Naive thymus-derived CD4-positive, alpha-beta T cell (primary cell): ENCODE measurements at regions not wholly inside any gene's neighbourhood (a gene's known extent, or its start where the extent isn't known, plus 50 kb on each side); places are given as distances from the start of the nearest gene placed in this dataset.
"Not testable (repeated sequence)": the region's sequence is repeated elsewhere in the genome, so short reads cannot be mapped to it uniquely, and the experiment has no call there.

ENCODE experiments used
- ATAC-seq: fragments of 150-1000 bp; cut with Tn5 transposase; 2 replicates; pipeline ENCODE4 v1.10.0; 2021; ENCODE audit warnings: mild to moderate bottlenecking, moderate library complexity
- CTCF ChIA-PET: fragments of 350-600 bp; sonication (Branson Sonifier 250); formaldehyde crosslinking; loops from one replicate; lab custom pipeline; 2021; ENCODE audit warnings: antibody characterized with exemption; lab: Charles Lee
- POLR2A ChIA-PET: fragments of 350-600 bp; sonication (Branson Sonifier 250); formaldehyde crosslinking; loops from one replicate; lab custom pipeline; 2021; ENCODE audit warnings: antibody characterized with exemption, inconsistent platforms; lab: Charles Lee
- DNase-seq, 9 donors: peaks; one replicate each; pipeline versions ENCODE4 v3.0.0 to v3.0.0-alpha.2; 2020 to 2022; ENCODE audit warnings: mixed read lengths in 1 of 9
- H3K27ac ChIP-seq: one replicate; pipeline ENCODE4 v1.7.0; 2013; ENCODE audit warnings: mild to moderate bottlenecking, low read depth, low read length, moderate library complexity
- H3K27me3 ChIP-seq, 2 donors: one replicate each; pipeline ENCODE4 v1.7.0; 2013; ENCODE audit warnings: low read length in 2 of 2, mild to moderate bottlenecking in 2 of 2, moderate library complexity in 2 of 2; ENCODE audit not compliant: control insufficient read depth in 2 of 2, insufficient read depth in 2 of 2
- H3K36me3 ChIP-seq, 3 experiments: 1 replicate in 2 of 3; 2 replicates in 1 of 3; pipeline ENCODE4 v1.7.0; 2013; ENCODE audit warnings: low read length in 3 of 3, mild to moderate bottlenecking in 3 of 3, moderate library complexity in 1 of 3; ENCODE audit not compliant: insufficient read depth in 3 of 3, control insufficient read depth in 2 of 3
- H3K4me1 ChIP-seq, 2 donors: one replicate each; pipeline ENCODE4 v1.7.0; 2013; ENCODE audit warnings: low read length in 2 of 2, mild to moderate bottlenecking in 2 of 2, moderate library complexity in 1 of 2; ENCODE audit not compliant: control insufficient read depth in 2 of 2, insufficient read depth in 2 of 2
- H3K4me3 ChIP-seq: 2 replicates; pipeline ENCODE4 v1.7.0; 2013; ENCODE audit warnings: mild to moderate bottlenecking, low read length
- H3K9me3 ChIP-seq, 3 experiments: 1 replicate in 2 of 3; 2 replicates in 1 of 3; pipeline ENCODE4 v1.7.0; 2013; ENCODE audit warnings: low read length in 3 of 3; ENCODE audit not compliant: control insufficient read depth in 2 of 3
- H3K27ac Mint-ChIP-seq, 9 donors: one replicate each; pipeline ENCODE4 v1.8.0; 2020 to 2022; ENCODE audit warnings: mixed read lengths in 9 of 9, mild to moderate bottlenecking in 8 of 9, moderate library complexity in 5 of 9, inconsistent platforms in 2 of 9
- H3K27me3 Mint-ChIP-seq, 5 donors: one replicate each; pipeline ENCODE4 v1.8.0; 2021 to 2022; ENCODE audit warnings: mixed read lengths in 5 of 5, mild to moderate bottlenecking in 1 of 5
- H3K36me3 Mint-ChIP-seq, 5 donors: one replicate each; pipeline ENCODE4 v1.8.0; 2020 to 2022; ENCODE audit warnings: mixed read lengths in 5 of 5, mild to moderate bottlenecking in 3 of 5, inconsistent platforms in 1 of 5
- H3K4me1 Mint-ChIP-seq, 7 donors: one replicate each; pipeline ENCODE4 v1.8.0; 2020 to 2022; ENCODE audit warnings: mixed read lengths in 7 of 7, mild to moderate bottlenecking in 3 of 7, inconsistent platforms in 1 of 7
- H3K4me3 Mint-ChIP-seq, 10 donors: one replicate each; pipeline ENCODE4 v1.8.0; 2020 to 2022; ENCODE audit warnings: mild to moderate bottlenecking in 10 of 10, mixed read lengths in 10 of 10, moderate library complexity in 6 of 10, inconsistent platforms in 2 of 10
- H3K9me3 Mint-ChIP-seq, 11 donors: one replicate each; pipeline ENCODE4 v1.8.0; 2020 to 2022; ENCODE audit warnings: mixed read lengths in 11 of 11, mild to moderate bottlenecking in 4 of 11, inconsistent platforms in 1 of 11, moderate library complexity in 1 of 11
- intact Hi-C, 2 donors: fragments of 100-400 bp; cut with micrococcal nuclease; formaldehyde crosslinking; loops; one replicate each; pipeline ENCODE4 v1.15.1; 2023

GRCh38 chr11:109061394-109061793 lies 360.6 kb upstream of the C11orf87 start:
- intact Hi-C loops: no loop called here
- ATAC-seq (no peak), DNase-seq (no peak)
- Mint-ChIP-seq H3K27me3 (peaks cover 2 to 33% (median 9%) of the 10 kb centered on the region in 5 donors), H3K36me3 (peaks cover 0 to 6% (median 0%) of the 10 kb centered on the region in 5 donors), H3K4me1 (peaks cover 3 to 16% (median 13%) of the 10 kb centered on the region in 7 donors), H3K4me3 (no peak overlapping the region), H3K9me3 (peaks cover 0 to 3% (median 0%) of the 10 kb centered on the region in 11 donors), H3K27ac (no peak overlapping the region)
- Histone ChIP-seq H3K27ac (no peak overlapping the region), H3K4me1 (no peaks in the 10 kb centered on the region), H3K27me3 (no peaks in the 10 kb centered on the region), H3K36me3 (no peaks in the 10 kb centered on the region), H3K4me3 (no peak overlapping the region), H3K9me3 (no peaks in the 10 kb centered on the region)
- CTCF ChIA-PET: no interaction called here
- POLR2A ChIA-PET: no interaction called here

- Histone ChIP-seq H3K27me3 (no peaks in the 10 kb centered on the region), H3K9me3 (no peaks in the 10 kb centered on the region), H3K36me3 (no peaks in the 10 kb centered on the region), H3K4me1 (no peaks in the 10 kb centered on the region), H3K4me3 (no peak overlapping the region), H3K27ac (no peak overlapping the region)
- POLR2A ChIA-PET: no interaction called here
- DNase-seq (no peak), ATAC-seq (no peak)
- Mint-ChIP-seq H3K9me3 (peaks cover 0 to 3% (median 0%) of the 10 kb centered on the region in 11 donors), H3K36me3 (peaks cover 0 to 6% (median 0%) of the 10 kb centered on the region in 5 donors), H3K27me3 (peaks cover 2 to 33% (median 9%) of the 10 kb centered on the region in 5 donors), H3K27ac (no peak overlapping the region), H3K4me1 (peaks cover 3 to 16% (median 13%) of the 10 kb centered on the region in 7 donors), H3K4me3 (no peak overlapping the region)
- CTCF ChIA-PET: no interaction called here
- intact Hi-C loops: no loop called here
Observed at GRCh38 chr11:109062445-109062844, 359.5 kb upstream of the C11orf87 start.

- ChIA-PET POLR2A (no interaction called here), CTCF (no interaction called here)
- DNase-seq: no peak
- intact Hi-C loops: no loop called here
- H3K27me3 ChIP-seq: no peaks in the 10 kb centered on the region
- H3K27ac ChIP-seq: no peak overlapping the region
- H3K36me3 Mint-ChIP-seq: peaks cover 0 to 6% (median 0%) of the 10 kb centered on the region in 5 donors
- H3K36me3 ChIP-seq: no peaks in the 10 kb centered on the region
- no peak overlapping the region for H3K4me3 ChIP-seq
- H3K27me3 Mint-ChIP-seq: peaks cover 2 to 33% (median 9%) of the 10 kb centered on the region in 5 donors
- H3K9me3 Mint-ChIP-seq: peaks cover 0 to 3% (median 0%) of the 10 kb centered on the region in 11 donors
- H3K27ac Mint-ChIP-seq: peak overlapping the region in 1 of 9 donors; percentile 38
- H3K9me3 ChIP-seq: no peaks in the 10 kb centered on the region
- H3K4me1 Mint-ChIP-seq: peaks cover 3 to 16% (median 13%) of the 10 kb centered on the region in 7 donors
- ATAC-seq: no peak
- no peak overlapping the region for H3K4me3 Mint-ChIP-seq
- H3K4me1 ChIP-seq: no peaks in the 10 kb centered on the region
Observed at GRCh38 chr11:109062871-109063270, 359.1 kb upstream of the C11orf87 start.

- H3K36me3 ChIP-seq, H3K9me3 Mint-ChIP-seq, H3K4me3 Mint-ChIP-seq, POLR2A ChIA-PET, H3K9me3 ChIP-seq, H3K4me1 ChIP-seq, CTCF ChIA-PET, H3K4me3 ChIP-seq, H3K27ac ChIP-seq, H3K36me3 Mint-ChIP-seq, H3K27ac Mint-ChIP-seq, intact Hi-C loops, H3K27me3 ChIP-seq, ATAC-seq: not testable (repeated sequence)
- Mint-ChIP-seq H3K27me3 (peaks cover 0 to 29% (median 8%) of the 10 kb centered on the region in 5 donors), H3K4me1 (peaks cover 3 to 16% (median 13%) of the 10 kb centered on the region in 7 donors)
- peak in 2 of 9 donors; percentile 18 to 24 for DNase-seq
Observed at GRCh38 chr11:109064618-109065311, 357.2 kb upstream of the C11orf87 start.

GRCh38 chr11:109071262-109071661 lies 350.7 kb upstream of the C11orf87 start:
- Histone ChIP-seq H3K27ac (no peak overlapping the region), H3K36me3 (no peaks in the 10 kb centered on the region), H3K27me3 (no peaks in the 10 kb centered on the region), H3K4me3 (no peak overlapping the region), H3K9me3 (no peaks in the 10 kb centered on the region), H3K4me1 (no peaks in the 10 kb centered on the region)
- intact Hi-C loops: no loop called here
- H3K36me3 Mint-ChIP-seq: no peaks in the 10 kb centered on the region
- ATAC-seq: no peak
- peaks cover 0 to 19% (median 6%) of the 10 kb centered on the region in 11 donors for H3K9me3 Mint-ChIP-seq
- DNase-seq: no peak
- H3K27ac Mint-ChIP-seq: no peak overlapping the region
- H3K4me3 Mint-ChIP-seq: no peak overlapping the region
- H3K27me3 Mint-ChIP-seq: peaks cover 0 to 9% (median 5%) of the 10 kb centered on the region in 5 donors
- H3K4me1 Mint-ChIP-seq: no peaks in the 10 kb centered on the region
- ChIA-PET CTCF (no interaction called here), POLR2A (no interaction called here)

- ChIA-PET POLR2A (no interaction called here), CTCF (no interaction called here)
- H3K4me3 Mint-ChIP-seq: no peak overlapping the region
- peaks cover 0 to 8% (median 5%) of the 10 kb centered on the region in 5 donors for H3K27me3 Mint-ChIP-seq
- Histone ChIP-seq H3K36me3 (no peaks in the 10 kb centered on the region), H3K27me3 (no peaks in the 10 kb centered on the region), H3K4me3 (no peak overlapping the region), H3K27ac (no peak overlapping the region), H3K4me1 (no peaks in the 10 kb centered on the region), H3K9me3 (no peaks in the 10 kb centered on the region)
- peaks cover 0 to 19% (median 6%) of the 10 kb centered on the region in 11 donors for H3K9me3 Mint-ChIP-seq
- H3K4me1 Mint-ChIP-seq: no peaks in the 10 kb centered on the region
- intact Hi-C loops: no loop called here
- no peak overlapping the region for H3K27ac Mint-ChIP-seq
- ATAC-seq (no peak), DNase-seq (no peak)
- no peaks in the 10 kb centered on the region for H3K36me3 Mint-ChIP-seq
Observed at GRCh38 chr11:109071712-109072524, 350.1 kb upstream of the C11orf87 start.
